Kidney glomerular epithelial cell (primary cell): ENCODE measurements at regions not wholly inside any gene's neighbourhood (a gene's known extent, or its start where the extent isn't known, plus 50 kb on each side); places are given as distances from the start of the nearest gene placed in this dataset.
"Not testable (repeated sequence)": the region's sequence is repeated elsewhere in the genome, so short reads cannot be mapped to it uniquely, and the experiment has no call there.

Source experiments
- DNase-seq: peaks from one replicate; lab custom pipeline; 2025; lab: John Stamatoyannopoulos, UW

DNA sequence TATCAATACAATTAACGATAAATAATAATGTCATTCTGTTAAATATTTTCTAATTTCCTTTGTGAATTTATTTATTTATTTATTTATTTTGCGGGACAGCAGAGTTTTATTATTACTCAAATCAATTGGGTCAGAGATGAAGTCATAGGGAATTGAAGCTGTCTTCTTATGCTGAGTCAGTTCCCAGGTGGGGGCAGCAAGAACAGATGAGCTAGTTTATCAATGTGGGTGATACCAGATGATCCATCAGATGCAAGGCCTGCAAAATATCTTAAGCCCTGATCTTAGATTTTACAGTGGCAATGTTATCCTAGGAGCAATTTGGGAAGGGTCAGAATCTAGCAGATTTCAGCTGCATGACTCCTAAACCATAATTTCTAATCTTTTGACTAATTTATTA is 1050.3 kb downstream of the OTOL1 start:
- no peak for DNase-seq

DNA sequence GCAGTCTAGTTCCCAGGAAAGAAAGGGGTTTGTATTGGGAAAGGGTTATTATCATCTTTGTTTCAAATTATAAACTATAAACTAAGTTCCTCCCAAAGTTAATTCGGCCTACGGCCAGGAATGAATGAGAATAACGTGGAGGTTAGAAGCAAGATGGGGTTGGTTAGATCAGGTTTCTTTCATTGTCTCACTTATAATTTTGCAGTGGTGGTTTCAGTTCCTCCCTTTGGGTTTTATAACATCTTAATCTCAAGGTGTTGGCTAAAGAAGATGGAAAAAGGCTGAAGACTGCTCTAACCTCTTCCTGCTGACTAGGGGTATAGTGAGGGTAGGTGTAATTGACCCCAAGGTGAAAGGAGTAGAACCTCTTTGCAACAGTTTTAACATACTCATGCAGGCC is 1050.7 kb downstream of the OTOL1 start:
- DNase-seq: no peak

DNA sequence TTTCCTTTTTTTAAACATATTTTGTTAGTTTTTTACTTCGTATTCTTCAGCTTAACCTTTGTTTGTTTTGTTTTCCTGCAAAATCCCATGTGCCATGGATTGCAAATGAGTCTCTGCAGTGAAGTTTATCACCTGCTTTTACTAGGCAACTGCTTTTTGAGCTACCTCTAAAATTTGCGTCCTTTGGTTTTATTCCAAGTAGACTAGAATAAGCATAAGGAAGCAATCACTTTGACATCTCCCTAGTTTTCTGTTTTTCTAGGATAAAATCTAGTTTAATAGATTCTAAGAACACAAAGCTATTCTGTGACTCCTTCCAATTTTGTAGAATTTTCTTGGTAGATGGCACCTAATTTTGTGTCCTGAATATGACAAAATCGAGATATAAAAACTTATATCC is 1059.2 kb downstream of the OTOL1 start:
- DNase-seq: no peak

DNA sequence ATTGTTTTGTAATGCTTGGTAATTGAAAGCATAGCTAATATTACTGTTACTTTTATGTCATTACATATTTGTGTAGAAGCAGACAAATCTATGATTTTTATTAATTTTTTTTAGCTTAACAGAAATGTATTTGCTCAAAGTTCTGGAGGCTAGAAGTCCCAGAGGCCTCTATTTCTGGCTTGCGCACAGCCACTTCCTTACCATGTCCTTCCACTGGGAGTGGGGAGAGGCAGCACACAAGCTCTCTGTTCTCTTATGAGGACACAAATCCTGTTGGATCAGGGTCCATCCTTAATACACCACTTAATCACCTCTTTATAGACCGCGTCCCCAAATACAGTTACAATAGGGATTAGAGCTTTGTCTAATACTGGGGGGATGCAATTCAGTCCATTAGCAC is 1061.4 kb downstream of the OTOL1 start:
- no peak for DNase-seq

DNA sequence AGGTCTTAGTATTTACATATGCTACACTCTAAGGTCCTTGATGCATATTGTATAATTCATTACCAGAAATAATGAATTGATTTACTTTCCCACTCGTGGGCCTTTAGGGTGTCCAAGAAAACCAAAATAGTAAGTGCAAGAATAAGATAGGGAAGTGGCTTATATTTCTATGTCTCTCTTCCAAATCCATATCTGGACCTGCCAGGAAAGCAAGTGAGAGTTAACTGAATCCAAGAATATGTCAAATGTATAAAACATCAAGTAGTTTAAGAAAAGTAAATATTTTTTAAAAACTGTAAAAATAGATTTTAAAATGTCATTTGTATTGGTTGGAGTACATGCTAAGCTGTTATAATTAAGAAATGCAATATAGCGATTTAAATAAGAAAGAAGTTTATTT is 1072.1 kb downstream of the OTOL1 start:
- DNase-seq: no peak

DNA sequence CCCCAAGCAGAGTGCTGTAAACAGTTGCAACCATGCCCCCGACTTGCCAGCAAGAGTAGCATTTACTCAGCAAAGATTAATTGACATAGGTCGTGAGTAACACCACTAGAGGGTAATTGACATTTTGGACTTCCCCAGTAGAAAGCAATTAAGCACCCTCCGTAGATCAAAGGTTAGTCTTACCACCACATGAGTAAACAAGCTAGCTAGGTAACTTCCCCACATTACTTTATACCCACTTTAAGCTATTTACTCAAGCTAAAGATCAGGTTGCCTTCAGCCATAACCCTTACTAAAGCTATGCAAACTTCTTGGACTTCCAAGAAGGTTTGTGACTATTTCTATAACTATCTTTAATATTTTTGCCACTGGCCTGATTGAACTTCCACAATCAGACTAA is 1072.7 kb downstream of the OTOL1 start:
- DNase-seq: no peak

DNA sequence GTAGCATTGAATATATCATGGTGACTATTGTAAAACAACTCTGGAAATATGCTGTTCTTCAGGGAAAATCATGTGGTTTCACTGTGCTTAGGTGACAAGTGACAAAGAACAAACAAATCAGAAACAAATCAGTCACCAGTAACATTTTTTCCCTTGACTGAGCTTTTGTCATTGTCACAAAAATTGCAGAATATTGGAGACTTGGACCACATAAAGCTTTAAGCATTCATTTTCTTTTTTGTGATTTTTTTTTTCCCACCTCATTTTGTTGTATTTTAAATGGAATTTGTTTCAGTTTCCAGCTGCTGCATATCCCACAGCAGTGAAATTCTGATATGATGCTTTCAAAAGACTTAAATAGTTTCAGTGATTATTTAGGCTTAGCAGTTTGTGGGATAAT is 1088.4 kb downstream of the OTOL1 start:
- DNase-seq: no peak

DNA sequence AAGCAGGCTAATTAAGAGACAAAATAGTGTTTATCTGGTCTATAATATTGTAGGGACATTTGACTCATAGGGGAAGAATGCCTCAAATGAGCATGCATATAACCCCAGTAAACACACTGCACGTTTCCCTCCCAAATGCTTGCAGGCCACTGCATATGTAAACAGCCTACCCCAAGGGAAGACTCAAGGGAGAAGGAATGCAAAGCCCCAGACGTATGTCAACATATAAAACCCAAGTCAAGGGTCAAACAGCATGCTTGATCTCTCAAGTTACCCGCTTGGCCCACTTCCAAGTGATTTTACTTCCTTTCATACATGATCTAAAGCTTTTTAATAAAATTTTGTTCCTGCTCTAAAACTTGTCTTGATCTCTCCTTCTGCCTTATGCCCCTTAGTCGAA is 1090.0 kb downstream of the OTOL1 start:
- DNase-seq: no peak

DNA sequence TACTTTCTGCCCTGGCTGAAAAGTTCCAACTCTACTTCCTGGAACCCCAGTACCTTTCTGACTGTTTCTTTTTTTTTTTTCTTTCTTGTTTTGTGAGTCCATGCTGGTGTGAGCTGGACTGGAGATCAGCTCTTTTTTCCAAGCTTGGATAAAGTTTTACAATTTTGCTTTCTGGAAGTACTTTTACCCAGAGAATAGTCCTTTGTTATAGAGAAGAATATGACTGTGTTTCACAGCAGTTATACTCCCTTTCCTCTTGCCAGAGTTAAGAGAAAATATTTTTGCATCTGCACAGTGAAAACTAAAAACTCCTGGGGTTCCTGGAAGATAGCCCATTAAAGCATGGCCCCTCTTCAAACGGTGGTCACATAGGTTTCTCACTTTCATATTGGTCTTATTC is 1100.6 kb downstream of the OTOL1 start:
- DNase-seq: no peak

DNA sequence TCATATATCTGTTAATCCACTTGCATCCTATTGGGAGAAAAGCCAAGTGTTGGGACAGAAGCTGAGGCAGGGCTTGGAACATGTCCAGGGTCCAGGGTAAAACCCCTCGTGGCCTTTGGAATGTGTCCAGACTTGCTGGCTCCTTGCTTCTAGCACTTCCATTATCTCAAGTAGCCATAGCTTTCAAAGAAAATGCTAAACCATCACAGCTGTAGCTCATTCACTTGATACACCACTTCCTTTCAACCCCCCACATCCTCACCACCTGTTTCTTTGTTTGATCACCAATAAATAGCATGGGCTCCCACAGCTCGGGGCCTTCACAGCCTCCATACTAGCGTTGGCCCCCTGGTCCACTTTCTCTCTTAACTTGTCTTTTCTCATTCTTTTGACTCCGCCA is 1101.9 kb downstream of the OTOL1 start:
- DNase-seq: not testable (repeated sequence)

DNA sequence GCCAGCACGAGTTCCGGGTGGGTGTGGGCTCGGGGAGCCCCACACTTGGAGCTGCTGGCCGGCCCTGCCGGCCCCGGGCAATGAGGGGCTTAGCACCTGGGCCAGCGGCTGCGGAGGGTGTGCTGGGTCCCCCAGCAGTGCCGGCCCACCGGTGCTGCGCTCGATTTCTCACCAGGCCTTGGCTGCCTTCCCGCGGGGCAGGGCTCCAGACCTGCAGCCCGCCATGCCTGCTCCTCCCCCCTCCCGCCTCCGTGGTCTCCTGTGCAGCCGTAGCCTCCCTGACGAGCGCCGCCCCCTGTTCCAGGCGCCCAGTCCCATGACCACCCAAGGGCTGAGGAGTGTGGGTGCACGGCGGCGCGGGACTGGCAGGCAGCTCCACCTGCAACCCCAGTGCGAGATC is 1103.1 kb downstream of the OTOL1 start:
- not testable (repeated sequence) for DNase-seq

DNA sequence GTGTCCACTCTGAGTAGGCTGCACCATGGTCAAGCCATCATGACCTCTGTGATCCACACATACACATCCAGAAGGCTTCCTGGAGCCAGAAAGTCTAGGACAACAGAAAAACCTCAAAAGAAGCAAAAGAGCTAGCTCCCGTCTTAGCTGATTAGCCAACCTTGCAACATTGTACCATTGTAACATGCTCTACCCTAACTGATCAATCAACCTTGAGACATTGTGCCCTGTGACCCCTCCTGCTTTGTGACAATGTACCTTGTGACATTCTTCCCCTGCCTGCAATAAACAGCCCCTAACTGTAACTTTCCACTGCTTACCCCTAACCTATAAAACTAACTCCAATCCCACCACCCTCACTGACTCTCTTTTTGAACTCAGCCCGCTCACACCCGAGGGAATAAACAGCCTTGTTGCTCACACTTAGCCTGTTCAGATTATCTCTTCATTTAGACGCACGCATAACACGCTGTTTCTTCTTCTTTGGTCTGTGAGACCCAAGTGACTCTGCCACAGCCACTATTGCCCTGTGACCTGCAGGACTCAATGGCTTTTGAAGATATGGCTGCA is 1104.6 kb downstream of the OTOL1 start:
- DNase-seq: no peak

DNA sequence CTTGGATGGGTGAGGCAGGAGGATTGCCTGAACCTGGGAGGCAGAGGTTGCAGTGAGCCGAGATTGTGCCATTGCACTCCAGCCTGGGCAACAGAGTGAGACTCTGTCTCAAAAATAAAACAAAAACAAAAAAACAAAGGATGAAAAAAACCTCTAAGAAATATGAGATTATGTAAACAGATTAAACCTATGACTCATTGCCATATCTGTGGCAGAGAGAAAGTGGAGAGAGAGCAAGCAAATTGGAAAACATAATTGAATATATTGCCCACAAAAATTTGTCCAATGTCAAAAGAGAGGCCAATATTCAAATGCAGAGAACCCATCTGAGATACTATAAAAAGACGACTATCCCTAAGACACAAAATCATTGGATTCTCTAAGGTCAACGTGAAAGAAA is 1106.0 kb downstream of the OTOL1 start:
- no peak for DNase-seq

DNA sequence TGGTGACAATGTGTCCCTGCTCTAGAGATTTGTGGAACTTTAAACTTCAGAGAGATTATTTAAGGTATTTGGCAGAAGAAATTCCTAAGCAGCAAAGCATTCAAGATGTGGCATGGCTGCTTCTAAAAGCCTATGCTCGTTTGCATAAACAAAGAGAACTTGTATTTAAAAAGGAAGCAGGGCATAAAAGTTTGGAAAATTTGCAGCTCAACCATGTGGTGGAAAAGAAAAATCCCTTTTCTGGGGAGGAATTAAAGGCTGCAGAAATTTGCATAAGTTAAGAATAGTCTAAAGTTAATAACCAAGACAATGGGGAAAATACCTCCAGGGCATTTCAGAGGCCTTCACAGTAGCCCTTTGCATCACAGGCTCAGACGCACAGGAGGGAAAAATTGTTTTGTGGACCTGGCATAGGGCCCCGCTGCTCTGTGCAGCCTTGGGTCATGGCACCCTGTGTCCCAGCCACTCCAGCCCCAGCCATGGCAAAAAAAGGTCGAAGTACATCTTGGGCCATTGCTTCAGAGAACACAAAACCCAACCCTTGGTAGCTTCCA is 1109.1 kb downstream of the OTOL1 start:
- DNase-seq: no peak

DNA sequence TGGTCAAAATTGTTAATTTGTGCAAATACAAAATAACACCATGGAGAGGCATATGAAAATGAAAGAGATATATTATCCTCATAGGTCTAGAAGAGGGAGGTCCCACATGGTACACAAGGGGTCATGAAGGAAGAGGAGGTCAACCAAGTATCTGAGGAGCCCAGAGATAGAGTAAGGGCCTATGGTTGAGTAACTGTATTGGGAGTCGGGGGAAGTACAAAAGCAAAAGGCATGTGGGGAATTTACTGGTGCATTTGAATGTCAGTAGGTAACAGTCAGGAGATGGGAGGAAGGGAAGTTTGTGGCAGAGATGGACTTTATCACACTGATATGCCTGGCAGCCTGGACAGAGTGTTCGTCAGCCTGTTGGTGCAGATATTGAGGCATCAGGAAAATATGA is 1113.7 kb downstream of the OTOL1 start:
- no peak for DNase-seq

DNA sequence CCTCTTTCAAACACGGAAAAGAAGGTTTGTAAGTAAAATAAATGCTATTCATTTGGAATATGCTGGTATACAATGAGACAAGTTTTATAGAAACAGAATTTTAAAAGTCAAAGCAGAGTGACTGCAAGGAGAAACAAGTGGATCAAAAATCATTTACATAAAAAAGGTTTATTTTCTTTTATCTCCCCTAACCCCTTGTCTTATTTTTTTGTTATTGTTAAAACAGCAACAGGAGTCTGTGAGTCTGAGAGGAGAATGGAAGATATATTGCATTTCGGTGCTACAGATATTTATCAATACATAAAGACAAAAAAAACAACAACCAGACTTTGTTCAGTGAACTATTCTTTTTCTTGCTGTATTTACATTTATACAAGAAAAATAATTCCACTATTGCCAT is 1116.4 kb downstream of the OTOL1 start:
- no peak for DNase-seq

DNA sequence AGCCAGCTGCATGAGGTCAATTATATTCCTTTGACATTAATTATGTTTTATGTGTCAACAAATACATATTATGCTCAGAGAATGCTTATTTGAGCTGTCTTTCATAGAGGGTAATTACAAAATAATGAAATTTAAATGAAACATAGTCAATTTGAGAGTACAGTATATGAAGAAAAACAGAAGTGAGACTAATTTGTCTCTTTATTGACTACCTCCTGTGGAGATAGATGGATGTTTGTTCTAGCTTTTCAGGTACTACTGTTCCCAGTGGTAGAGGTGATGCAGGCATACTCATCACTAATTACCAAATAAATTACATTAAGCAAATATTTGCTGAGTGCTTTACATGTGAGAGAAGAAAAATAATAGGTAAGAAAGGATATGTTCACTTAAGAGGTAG is 1129.6 kb downstream of the OTOL1 start:
- no peak for DNase-seq

DNA sequence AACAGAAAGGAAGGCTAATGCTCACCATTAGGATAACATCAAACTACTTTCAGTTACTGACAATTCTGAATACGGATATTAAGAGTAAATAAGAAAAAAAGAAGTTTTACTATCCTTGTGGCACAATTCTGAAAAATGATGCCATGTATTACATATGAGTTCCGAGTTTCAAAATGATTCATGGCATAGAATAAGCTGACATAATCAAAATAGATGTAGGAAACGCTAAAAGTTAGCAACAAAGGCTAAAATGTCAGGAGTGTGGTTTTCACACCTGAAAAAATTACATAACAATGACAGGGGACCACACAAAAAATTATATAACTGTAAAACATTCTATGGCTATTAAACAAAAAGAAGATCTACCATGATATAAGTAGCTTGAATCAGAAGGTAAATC is 1131.9 kb downstream of the OTOL1 start:
- DNase-seq: no peak

DNA sequence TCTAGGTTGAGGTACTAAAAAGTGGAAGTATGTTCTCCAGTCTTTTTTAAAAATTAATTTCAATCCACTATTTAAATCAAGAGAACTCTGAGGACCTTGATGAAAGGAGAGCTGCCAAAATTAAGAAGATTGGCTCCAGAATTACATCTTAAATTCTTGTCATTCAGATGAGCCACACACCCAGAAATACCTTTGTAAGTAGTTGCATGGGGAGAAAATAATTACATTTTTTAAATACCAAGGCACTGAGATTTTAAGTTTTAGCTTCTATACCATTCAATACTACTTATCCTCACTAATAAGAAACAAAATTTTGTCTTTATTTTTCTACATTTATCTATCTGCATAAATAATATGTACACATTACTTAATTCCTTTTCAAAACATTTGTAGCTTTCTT is 1132.8 kb downstream of the OTOL1 start:
- no peak for DNase-seq

DNA sequence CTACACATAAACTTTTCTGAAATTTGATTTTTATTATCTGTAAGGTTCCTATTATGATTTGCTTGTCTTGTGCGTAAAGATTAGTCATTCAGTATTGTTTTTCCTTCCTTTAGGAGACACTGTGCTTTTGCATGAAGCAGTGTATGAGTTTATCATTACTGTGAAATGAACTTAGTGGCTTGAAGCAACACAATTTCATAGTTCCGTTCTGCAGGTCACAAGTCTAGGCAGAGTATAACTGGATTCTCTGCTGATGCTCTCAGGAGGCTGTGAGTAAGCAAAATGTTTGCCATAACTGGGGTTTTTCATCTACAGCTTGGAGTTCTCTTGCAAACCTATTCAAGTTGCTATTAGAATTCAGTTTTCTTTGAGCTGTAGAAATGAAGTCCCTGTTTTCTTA is 1136.1 kb downstream of the OTOL1 start:
- DNase-seq: no peak

DNA sequence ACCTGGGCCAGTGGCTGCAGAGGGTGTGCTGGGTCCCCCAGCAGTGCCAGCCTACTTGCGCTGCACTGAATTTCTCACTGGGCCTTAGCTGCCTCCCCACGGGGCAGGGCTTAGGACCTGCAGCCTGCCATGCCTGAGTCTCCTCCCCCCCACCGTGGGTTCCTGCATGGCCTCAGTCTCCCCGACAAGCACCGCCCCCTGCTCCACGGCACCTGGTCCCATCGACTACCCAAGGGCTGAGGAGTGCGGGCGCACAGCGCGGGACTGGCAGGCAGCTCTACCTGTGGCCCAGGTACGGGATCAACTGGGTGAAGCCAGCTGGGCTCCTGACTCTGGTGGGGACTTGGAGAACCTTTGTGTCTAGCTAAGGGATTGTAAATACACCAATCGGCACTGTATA is 1143.6 kb downstream of the OTOL1 start:
- DNase-seq: not testable (repeated sequence)

DNA sequence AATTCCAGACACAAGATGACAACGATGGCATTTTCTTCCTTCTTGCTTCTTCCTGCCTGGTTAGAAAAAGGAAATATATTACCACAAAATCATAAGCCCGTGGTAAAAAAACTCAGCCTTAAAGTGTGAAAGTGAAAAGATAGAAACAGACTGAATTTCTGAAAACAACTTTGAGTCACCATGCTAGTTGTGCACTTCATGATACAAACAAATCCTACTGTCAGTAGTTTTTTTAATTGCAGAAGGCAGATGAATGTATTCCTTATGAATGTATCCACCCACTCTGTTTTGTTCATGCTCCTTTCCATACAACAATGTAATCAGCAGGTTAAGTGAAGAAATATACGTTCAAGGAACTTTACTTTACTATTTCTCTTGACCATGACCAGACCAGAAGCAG is 1144.7 kb downstream of the OTOL1 start:
- DNase-seq: no peak

DNA sequence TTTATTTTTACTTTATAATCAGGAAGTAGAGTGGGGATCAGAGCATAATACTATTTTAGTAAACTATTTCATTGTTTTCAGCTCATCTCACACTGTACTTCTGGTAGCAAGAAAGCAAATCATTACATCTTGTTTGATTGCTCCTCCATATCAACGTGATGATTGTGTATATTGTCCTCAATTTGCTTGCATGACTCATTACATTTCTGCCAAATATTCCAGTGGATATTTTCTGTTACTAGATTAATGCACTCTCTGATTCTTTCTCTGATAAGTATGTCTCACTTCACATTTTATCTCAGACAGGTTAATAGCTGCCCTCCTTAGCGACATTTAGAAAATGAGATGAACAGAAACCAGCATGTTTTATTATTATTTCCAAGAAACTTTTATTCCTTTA is 1145.3 kb downstream of the OTOL1 start:
- no peak for DNase-seq

DNA sequence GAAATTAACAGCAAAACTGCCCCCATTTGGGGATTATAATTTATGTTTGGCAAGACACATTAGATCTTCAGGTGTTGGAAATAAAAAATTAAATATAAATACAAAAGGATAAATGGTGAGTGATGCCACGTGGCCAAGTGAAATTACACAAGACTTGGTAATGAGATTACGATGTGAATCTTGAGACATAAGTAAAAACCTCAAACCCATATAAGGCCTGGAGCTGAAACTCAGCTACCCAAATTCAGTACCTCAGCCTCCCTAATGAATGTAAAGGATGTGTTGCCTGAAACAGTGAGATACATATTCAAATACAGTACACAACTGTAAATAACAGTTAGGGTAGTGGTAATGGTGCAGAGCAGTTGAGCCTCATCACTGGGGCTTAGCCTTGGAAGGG is 1146.6 kb downstream of the OTOL1 start:
- DNase-seq: no peak

DNA sequence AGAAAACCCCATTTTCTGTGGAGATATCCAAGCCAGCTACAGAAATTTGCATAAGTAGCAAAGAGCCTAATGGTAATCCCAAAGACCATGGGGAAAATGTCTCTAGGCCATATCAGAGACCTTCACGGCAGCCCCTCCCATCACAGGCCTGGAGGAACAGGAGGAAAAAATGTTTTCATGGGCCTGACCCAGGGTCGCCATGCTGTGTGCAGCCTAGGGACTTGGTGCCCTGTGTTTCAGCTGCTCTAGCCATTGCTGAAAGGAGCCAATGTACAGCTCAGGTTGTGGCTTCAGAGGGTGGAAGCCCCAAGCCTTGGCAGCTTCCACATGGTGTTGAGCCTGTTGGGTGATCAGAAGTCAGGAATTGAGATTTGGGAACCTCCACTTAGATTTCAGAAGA is 1150.7 kb downstream of the OTOL1 start:
- no peak for DNase-seq
